ENCODE measurements at regions not wholly inside any gene's neighbourhood (a gene's known extent, or its start where the extent isn't known, plus 50 kb on each side); places are given as distances from the start of the nearest gene placed in this dataset.
"Not testable (repeated sequence)": the region's sequence is repeated elsewhere in the genome, so short reads cannot be mapped to it uniquely, and the experiment has no call there.

GRCh38 chr14:65169351-65169750 is 67.0 kb upstream of the MAX start:
- Histone ChIP-seq H3K4me3 (ENCODE audit: low read length in 2 of 2) (no peak overlapping the region), H3K36me3 (ENCODE audit: control insufficient read depth in 2 of 2, insufficient read depth in 2 of 2, low read length in 2 of 2) (no peaks in the 10 kb centered on the region), H3K4me1 (ENCODE audit: control insufficient read depth in 2 of 2, insufficient read depth in 2 of 2, low read length in 2 of 2) (peaks cover 0 to 3% of the 10 kb centered on the region in 2 donors), H3K9me3 (ENCODE audit: control insufficient read depth in 2 of 2, low read length in 2 of 2) (no peaks in the 10 kb centered on the region), H3K27me3 (ENCODE audit: control insufficient read depth in 2 of 2, insufficient read depth in 2 of 2, low read length in 2 of 2) (peaks cover 0 to 6% of the 10 kb centered on the region in 2 donors), H3K27ac (ENCODE audit: low read depth in 2 of 2, low read length in 2 of 2) (no peak overlapping the region), H3K9ac (ENCODE audit: low read depth in 1 of 2, low read length in 2 of 2) (no peak overlapping the region)

DNA sequence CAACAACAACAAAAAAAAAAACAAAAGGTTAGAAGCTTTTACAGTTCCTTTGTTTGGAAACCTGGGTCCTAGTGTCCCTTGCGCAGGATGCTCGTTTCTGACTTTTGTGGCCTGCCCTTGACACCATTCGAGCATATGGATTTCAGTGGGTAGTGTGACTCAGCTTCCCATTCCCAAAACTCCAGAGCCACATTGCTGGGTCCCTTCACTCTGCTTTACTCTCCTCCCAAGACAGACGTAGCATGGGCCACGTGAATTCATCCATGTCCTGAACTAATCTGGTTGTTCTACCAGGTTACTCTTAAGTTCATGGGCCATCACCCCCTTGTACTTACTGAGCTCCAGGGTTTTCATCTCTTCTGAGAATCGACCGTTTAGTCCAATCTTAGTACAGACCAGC is 68.0 kb upstream of the MAX start:
- peaks cover 0 to 6% of the 10 kb centered on the region in 2 donors for H3K27me3 ChIP-seq (ENCODE audit: control insufficient read depth in 2 of 2, insufficient read depth in 2 of 2, low read length in 2 of 2)
- no peaks in the 10 kb centered on the region for H3K36me3 ChIP-seq (ENCODE audit: control insufficient read depth in 2 of 2, insufficient read depth in 2 of 2, low read length in 2 of 2)
- H3K4me3 ChIP-seq (ENCODE audit: low read length in 2 of 2) = peak overlapping the region in 1 of 2 donors; percentile 53
- H3K9me3 ChIP-seq (ENCODE audit: control insufficient read depth in 2 of 2, low read length in 2 of 2) = no peaks in the 10 kb centered on the region
- peaks cover 0 to 3% of the 10 kb centered on the region in 2 donors for H3K4me1 ChIP-seq (ENCODE audit: control insufficient read depth in 2 of 2, insufficient read depth in 2 of 2, low read length in 2 of 2)
- no peak overlapping the region for H3K27ac ChIP-seq (ENCODE audit: low read depth in 2 of 2, low read length in 2 of 2)
- no peak overlapping the region for H3K9ac ChIP-seq (ENCODE audit: low read depth in 1 of 2, low read length in 2 of 2)

DNA sequence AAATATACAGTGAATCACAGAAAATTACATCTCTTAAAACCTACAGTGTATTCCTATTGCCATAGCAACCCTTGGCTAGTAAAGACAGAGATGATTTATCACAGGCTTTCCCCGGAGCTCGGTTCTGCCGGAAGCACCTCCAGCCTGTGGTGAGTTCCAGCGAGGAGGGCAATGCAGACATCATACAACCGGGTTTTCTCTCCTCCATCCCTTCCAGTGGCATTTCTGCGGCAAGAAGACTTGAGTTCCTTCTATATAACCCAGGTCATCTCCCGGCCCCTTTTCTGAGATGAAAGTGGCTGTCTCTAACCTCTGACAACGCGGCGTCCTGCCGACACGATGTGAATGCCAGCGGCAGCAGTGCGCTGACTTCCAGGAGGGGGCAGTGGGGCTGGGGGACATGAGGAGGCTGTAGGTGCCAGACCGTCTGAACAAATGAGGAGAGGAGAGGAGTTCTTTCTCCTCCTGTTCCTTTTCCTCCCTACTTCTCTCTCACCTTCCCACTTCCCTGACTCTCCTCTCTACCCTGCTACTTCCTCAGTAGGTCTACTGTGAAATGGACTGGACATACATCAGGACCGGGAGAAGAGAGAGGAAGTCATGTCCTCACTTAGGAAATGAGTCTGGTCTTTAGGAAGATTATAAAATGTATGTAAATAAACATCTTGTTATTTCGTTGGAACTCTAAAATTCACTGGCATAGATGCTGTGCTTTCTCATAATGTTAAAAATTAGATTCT is 68.6 kb upstream of the MAX start:
- Histone ChIP-seq H3K4me1 (ENCODE audit: control insufficient read depth in 2 of 2, insufficient read depth in 2 of 2, low read length in 2 of 2) (peaks cover 0 to 3% of the 10 kb centered on the region in 2 donors), H3K4me3 (ENCODE audit: low read length in 2 of 2) (peak overlapping the region in 1 of 2 donors; percentile 53), H3K9me3 (ENCODE audit: control insufficient read depth in 2 of 2, low read length in 2 of 2) (no peaks in the 10 kb centered on the region), H3K9ac (ENCODE audit: low read depth in 1 of 2, low read length in 2 of 2) (no peak overlapping the region), H3K27me3 (ENCODE audit: control insufficient read depth in 2 of 2, insufficient read depth in 2 of 2, low read length in 2 of 2) (peaks cover 0 to 6% of the 10 kb centered on the region in 2 donors), H3K27ac (ENCODE audit: low read depth in 2 of 2, low read length in 2 of 2) (no peak overlapping the region), H3K36me3 (ENCODE audit: control insufficient read depth in 2 of 2, insufficient read depth in 2 of 2, low read length in 2 of 2) (no peaks in the 10 kb centered on the region)

- H3K4me3 ChIP-seq (ENCODE audit: low read length in 2 of 2) = no peak overlapping the region
- peaks cover 0 to 6% of the 10 kb centered on the region in 2 donors for H3K27me3 ChIP-seq (ENCODE audit: control insufficient read depth in 2 of 2, insufficient read depth in 2 of 2, low read length in 2 of 2)
- no peak overlapping the region for H3K9ac ChIP-seq (ENCODE audit: low read depth in 1 of 2, low read length in 2 of 2)
- peaks cover 0 to 3% of the 10 kb centered on the region in 2 donors for H3K4me1 ChIP-seq (ENCODE audit: control insufficient read depth in 2 of 2, insufficient read depth in 2 of 2, low read length in 2 of 2)
- H3K9me3 ChIP-seq (ENCODE audit: control insufficient read depth in 2 of 2, low read length in 2 of 2) = no peaks in the 10 kb centered on the region
- no peak overlapping the region for H3K27ac ChIP-seq (ENCODE audit: low read depth in 2 of 2, low read length in 2 of 2)
- H3K36me3 ChIP-seq (ENCODE audit: control insufficient read depth in 2 of 2, insufficient read depth in 2 of 2, low read length in 2 of 2) = no peaks in the 10 kb centered on the region
These were observed 71.8 kb upstream of the MAX start for GRCh38 chr14:65173973-65174693.

GRCh38 chr14:65174783-65175182 is 72.5 kb upstream of the MAX start:
- H3K36me3 ChIP-seq (ENCODE audit: control insufficient read depth in 2 of 2, insufficient read depth in 2 of 2, low read length in 2 of 2) = no peaks in the 10 kb centered on the region
- no peak overlapping the region for H3K4me3 ChIP-seq (ENCODE audit: low read length in 2 of 2)
- peaks cover 0 to 6% of the 10 kb centered on the region in 2 donors for H3K27me3 ChIP-seq (ENCODE audit: control insufficient read depth in 2 of 2, insufficient read depth in 2 of 2, low read length in 2 of 2)

GRCh38 chr14:65177551-65177950 is 75.2 kb upstream of the MAX start:
- Histone ChIP-seq H3K9me3 (ENCODE audit: control insufficient read depth in 2 of 2, low read length in 2 of 2) (no peaks in the 10 kb centered on the region), H3K4me1 (ENCODE audit: control insufficient read depth in 2 of 2, insufficient read depth in 2 of 2, low read length in 2 of 2) (no peaks in the 10 kb centered on the region), H3K36me3 (ENCODE audit: control insufficient read depth in 2 of 2, insufficient read depth in 2 of 2, low read length in 2 of 2) (no peaks in the 10 kb centered on the region), H3K9ac (ENCODE audit: low read depth in 1 of 2, low read length in 2 of 2) (no peak overlapping the region), H3K27ac (ENCODE audit: low read depth in 2 of 2, low read length in 2 of 2) (no peak overlapping the region), H3K4me3 (ENCODE audit: low read length in 2 of 2) (no peak overlapping the region), H3K27me3 (ENCODE audit: control insufficient read depth in 2 of 2, insufficient read depth in 2 of 2, low read length in 2 of 2) (no peaks in the 10 kb centered on the region)

More at GRCh38 chr14:65174783-65175182, 72.5 kb upstream of the MAX start:
- no peak overlapping the region for H3K27ac ChIP-seq (ENCODE audit: low read depth in 2 of 2, low read length in 2 of 2)
- H3K9ac ChIP-seq (ENCODE audit: low read depth in 1 of 2, low read length in 2 of 2) = no peak overlapping the region
- H3K9me3 ChIP-seq (ENCODE audit: control insufficient read depth in 2 of 2, low read length in 2 of 2) = no peaks in the 10 kb centered on the region
- peaks cover 0 to 3% of the 10 kb centered on the region in 2 donors for H3K4me1 ChIP-seq (ENCODE audit: control insufficient read depth in 2 of 2, insufficient read depth in 2 of 2, low read length in 2 of 2)

DNA sequence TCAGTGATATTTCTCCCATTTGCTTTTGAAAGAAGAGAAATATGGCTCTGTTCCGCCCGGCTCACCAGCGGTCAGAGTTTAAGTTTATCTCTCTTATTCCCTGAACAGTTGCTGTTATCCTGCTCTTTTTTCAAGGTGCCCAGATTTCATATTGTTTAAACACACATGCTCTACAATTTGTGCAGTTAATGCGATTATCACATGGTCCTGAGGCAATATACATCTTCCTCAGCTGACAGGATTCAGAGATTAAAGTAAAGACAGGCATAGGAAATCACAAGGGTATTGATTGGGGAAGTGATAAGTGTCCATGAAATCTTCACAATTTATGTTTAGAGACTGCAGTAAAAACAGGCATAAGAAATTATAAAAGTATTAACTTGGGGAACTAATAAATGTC is 76.9 kb upstream of the MAX start:
- H3K27ac ChIP-seq (ENCODE audit: low read depth in 2 of 2, low read length in 2 of 2); H3K4me1 ChIP-seq (ENCODE audit: control insufficient read depth in 2 of 2, insufficient read depth in 2 of 2, low read length in 2 of 2); H3K9ac ChIP-seq (ENCODE audit: low read depth in 1 of 2, low read length in 2 of 2); H3K4me3 ChIP-seq (ENCODE audit: low read length in 2 of 2); H3K36me3 ChIP-seq (ENCODE audit: control insufficient read depth in 2 of 2, insufficient read depth in 2 of 2, low read length in 2 of 2); H3K9me3 ChIP-seq (ENCODE audit: control insufficient read depth in 2 of 2, low read length in 2 of 2); H3K27me3 ChIP-seq (ENCODE audit: control insufficient read depth in 2 of 2, insufficient read depth in 2 of 2, low read length in 2 of 2): not testable (repeated sequence)

DNA sequence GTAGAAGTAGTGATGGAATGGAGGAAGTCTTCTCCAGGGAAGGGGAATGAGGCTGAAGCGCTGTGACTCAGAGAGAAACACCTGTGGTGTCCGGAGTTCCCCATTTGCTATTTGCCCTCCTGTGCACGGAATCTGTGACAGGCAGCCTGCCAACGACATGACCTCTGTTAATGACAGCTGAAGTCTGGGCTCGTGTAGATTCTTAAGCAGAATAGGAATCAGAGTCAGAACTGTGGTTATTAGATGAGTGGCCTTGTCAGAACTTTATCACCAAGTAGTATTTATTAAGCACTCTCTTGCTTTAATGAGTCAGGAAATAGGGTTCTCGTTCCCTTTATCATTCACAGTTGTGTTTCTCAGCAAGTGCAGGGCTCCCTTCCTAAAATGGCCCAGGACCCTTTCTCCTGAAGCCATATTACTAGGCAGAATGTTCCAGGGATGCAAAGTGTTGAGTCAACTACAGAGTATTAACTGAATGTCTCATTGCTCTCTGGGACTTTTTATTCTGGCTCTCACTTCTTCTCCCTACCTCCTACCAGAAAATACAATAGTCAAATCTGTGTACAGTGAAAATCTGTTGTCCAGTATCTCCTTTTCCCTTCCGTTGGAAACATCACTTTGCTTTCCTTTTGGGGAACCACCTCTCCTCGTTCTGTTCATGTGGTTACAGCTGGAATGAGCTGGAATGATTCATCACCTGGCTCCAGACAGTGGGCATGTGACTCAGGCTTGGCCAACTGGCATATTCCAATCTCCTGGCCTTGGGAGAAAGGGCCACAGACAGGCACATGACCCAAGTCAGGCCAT is 77.8 kb upstream of the MAX start:
- Histone ChIP-seq H3K36me3 (ENCODE audit: control insufficient read depth in 2 of 2, insufficient read depth in 2 of 2, low read length in 2 of 2) (no peaks in the 10 kb centered on the region), H3K4me3 (ENCODE audit: low read length in 2 of 2) (no peak overlapping the region), H3K4me1 (ENCODE audit: control insufficient read depth in 2 of 2, insufficient read depth in 2 of 2, low read length in 2 of 2) (peaks cover 0 to 4% of the 10 kb centered on the region in 2 donors), H3K27me3 (ENCODE audit: control insufficient read depth in 2 of 2, insufficient read depth in 2 of 2, low read length in 2 of 2) (no peaks in the 10 kb centered on the region), H3K27ac (ENCODE audit: low read depth in 2 of 2, low read length in 2 of 2) (no peak overlapping the region), H3K9me3 (ENCODE audit: control insufficient read depth in 2 of 2, low read length in 2 of 2) (no peaks in the 10 kb centered on the region), H3K9ac (ENCODE audit: low read depth in 1 of 2, low read length in 2 of 2) (no peak overlapping the region)

DNA sequence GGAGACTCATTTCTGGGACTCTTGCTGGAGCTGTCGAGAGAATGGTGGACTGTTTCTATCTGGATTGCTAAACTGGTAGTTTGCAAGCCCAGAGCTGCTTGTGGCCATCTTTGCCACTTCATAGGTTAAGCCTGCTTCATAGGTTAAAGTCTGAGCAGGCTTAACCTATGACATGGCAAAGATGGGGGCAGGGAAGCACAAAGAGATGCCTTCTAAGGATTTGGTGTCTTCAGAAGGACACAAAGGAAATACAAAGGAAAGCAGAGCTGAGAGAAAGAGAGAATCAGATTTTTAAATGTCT is 78.4 kb upstream of the MAX start:
- Histone ChIP-seq H3K4me3 (ENCODE audit: low read length in 2 of 2) (no peak overlapping the region), H3K36me3 (ENCODE audit: control insufficient read depth in 2 of 2, insufficient read depth in 2 of 2, low read length in 2 of 2) (no peaks in the 10 kb centered on the region), H3K27me3 (ENCODE audit: control insufficient read depth in 2 of 2, insufficient read depth in 2 of 2, low read length in 2 of 2) (peaks cover 0 to 2% of the 10 kb centered on the region in 2 donors), H3K9ac (ENCODE audit: low read depth in 1 of 2, low read length in 2 of 2) (no peak overlapping the region), H3K9me3 (ENCODE audit: control insufficient read depth in 2 of 2, low read length in 2 of 2) (no peaks in the 10 kb centered on the region), H3K4me1 (ENCODE audit: control insufficient read depth in 2 of 2, insufficient read depth in 2 of 2, low read length in 2 of 2) (peaks cover 0 to 4% of the 10 kb centered on the region in 2 donors), H3K27ac (ENCODE audit: low read depth in 2 of 2, low read length in 2 of 2) (no peak overlapping the region)
